ENCODE measurements at regions not wholly inside any gene's neighbourhood (a gene's known extent, or its start where the extent isn't known, plus 50 kb on each side); places are given as distances from the start of the nearest gene placed in this dataset.

DNA sequence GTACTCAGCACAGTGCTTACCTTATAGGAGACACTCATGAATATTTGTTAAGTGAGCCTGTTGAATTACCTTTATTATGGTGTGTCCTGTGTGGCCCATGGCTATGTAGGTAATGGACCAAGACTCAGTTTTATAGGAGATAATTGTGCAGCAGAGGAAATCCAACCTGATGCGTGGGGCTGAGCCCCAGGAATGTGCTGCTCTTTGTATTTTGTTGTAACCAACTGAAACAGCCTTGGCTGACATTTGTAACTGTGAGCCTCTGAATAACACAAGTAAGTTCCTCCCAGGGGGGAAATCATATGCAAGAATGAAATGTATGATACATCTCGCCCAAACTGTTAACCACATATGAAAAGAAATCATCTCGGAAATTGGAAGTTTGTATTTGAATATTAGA, 364.2 kb upstream of the ZP4 start:
- TF ChIP-seq, protein P1, sequence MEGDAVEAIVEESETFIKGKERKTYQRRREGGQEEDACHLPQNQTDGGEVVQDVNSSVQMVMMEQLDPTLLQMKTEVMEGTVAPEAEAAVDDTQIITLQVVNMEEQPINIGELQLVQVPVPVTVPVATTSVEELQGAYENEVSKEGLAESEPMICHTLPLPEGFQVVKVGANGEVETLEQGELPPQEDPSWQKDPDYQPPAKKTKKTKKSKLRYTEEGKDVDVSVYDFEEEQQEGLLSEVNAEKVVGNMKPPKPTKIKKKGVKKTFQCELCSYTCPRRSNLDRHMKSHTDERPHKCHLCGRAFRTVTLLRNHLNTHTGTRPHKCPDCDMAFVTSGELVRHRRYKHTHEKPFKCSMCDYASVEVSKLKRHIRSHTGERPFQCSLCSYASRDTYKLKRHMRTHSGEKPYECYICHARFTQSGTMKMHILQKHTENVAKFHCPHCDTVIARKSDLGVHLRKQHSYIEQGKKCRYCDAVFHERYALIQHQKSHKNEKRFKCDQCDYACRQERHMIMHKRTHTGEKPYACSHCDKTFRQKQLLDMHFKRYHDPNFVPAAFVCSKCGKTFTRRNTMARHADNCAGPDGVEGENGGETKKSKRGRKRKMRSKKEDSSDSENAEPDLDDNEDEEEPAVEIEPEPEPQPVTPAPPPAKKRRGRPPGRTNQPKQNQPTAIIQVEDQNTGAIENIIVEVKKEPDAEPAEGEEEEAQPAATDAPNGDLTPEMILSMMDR (conservative IDR thresholded peaks at IDR 0.05), result no peak
- TF ChIP-seq EZH2 (IDR thresholded peaks at IDR 0.05; ENCODE audit: low read depth), result no peak
